GM19238 (cell line): ENCODE measurements at regions not wholly inside any gene's neighbourhood (a gene's known extent, or its start where the extent isn't known, plus 50 kb on each side); places are given as distances from the start of the nearest gene placed in this dataset.
A peak's percentile ranks its signal among the peaks of the same experiment; 100 is the strongest.

Experiments
- DNase-seq: peaks from one replicate; pipeline ENCODE4 v3.0.0; 2011; ENCODE audit warnings: low spot score; ENCODE audit not compliant: insufficient read length

GRCh38 chr4:102440498-102440897 is 60.7 kb upstream of the NFKB1 start:
- DNase-seq, result no peak

GRCh38 chr4:102441978-102442911 is 58.9 kb upstream of the NFKB1 start:
- DNase-seq, result no peak

DNA sequence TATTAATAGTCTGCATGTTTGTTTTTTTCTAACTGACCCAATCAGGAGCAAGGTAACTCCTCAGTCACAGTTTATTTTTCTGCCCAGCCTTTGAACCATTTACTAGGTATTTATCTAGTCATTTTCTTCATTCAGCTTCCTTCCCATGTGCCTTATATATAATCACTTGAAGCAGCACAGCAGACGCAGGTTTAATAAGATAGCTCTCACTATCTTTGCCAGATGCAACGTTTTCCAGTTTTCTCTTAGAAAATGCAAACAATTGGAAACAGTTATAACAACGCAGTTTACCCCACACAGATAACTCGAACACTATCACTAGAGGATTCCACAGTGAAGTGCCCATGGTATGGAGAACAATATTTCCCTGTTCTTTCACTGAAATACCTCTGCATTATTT is 56.4 kb upstream of the NFKB1 start:
- no peak for DNase-seq

DNA sequence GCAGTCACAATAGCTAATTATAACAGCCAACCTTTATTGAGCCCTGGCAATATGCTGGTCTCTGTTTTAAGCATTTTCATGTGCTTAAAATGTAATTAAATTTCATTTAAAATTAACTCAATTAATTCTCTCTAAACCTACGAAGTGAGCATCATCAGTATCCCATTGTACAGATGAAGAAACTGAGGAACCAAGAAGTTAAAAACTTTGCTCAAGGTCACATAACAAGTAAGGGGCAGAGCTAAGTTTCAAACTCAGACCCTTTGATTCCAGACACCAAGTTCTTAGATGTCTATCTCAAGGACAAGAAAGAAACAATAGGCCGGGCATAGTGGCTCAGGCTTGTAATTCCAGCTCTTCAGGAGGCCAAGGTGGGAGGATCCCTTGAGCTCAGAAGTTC is 55.9 kb upstream of the NFKB1 start:
- no peak for DNase-seq

DNA sequence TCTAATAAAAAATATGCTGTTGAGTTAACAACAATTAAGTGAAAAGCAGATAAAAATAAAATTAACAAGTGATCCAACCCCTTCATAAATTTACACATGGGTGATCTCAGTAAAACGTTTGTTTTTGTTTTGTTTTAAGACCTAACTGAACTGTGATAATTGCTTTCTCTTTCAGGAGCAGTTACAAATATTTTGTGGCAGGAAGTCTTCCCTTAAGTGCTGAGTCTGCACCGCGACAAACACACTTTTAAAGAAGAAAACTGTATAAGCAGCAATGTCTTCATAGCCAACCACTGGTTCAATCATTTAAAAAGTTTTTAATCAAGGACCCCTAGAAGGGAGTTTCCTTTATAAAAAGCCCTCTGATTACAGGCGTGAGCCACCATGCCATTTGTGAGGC is 53.7 kb upstream of the NFKB1 start:
- DNase-seq, result no peak

- peak; percentile 11 for DNase-seq
These were observed 51.3 kb upstream of the NFKB1 start for GRCh38 chr4:102449751-102450352.

- DNase-seq, result no peak
These were observed 49.9 kb upstream of the NFKB1 start for GRCh38 chr4:102451266-102451665.
